Spleen (tissue), 11 donors: ENCODE measurements at regions not wholly inside any gene's neighbourhood (a gene's known extent, or its start where the extent isn't known, plus 50 kb on each side); places are given as distances from the start of the nearest gene placed in this dataset.
A peak's percentile ranks its signal among the peaks of the same experiment; 100 is the strongest.
"Not testable (repeated sequence)": the region's sequence is repeated elsewhere in the genome, so short reads cannot be mapped to it uniquely, and the experiment has no call there.

ENCODE experiments used
- DNase-seq: peaks from one replicate; pipeline ENCODE4 v3.0.0-alpha.2; 2020
- H3K27ac ChIP-seq, 8 donors: fragments of 200-600 bp; sonication (generic) in 7 of 8; 1 replicate in 4 of 8; 2 replicates in 4 of 8; pipeline versions ENCODE4 v1.5.0 to v1.8.0; 2016 to 2021; ENCODE audit warnings: inconsistent platforms in 4 of 8, mild to moderate bottlenecking in 4 of 8, moderate library complexity in 1 of 8
- H3K27me3 ChIP-seq, 7 donors: fragments of 200-600 bp; sonication (generic) in 6 of 7; replicated peaks in 1 of 7; 1 replicate in 4 of 7; 2 replicates in 3 of 7; pipeline versions ENCODE4 v1.5.0 to v1.8.0; 2016 to 2021; ENCODE audit warnings: inconsistent platforms in 3 of 7, mild to moderate bottlenecking in 1 of 7
- H3K36me3 ChIP-seq, 6 donors: fragments of 200-600 bp; sonication (generic) in 5 of 6; 1 replicate in 4 of 6; 2 replicates in 2 of 6; pipeline versions ENCODE4 v1.5.0 to v1.8.0; 2016 to 2021; ENCODE audit warnings: inconsistent platforms in 2 of 6
- H3K4me1 ChIP-seq, 6 donors: fragments of 200-600 bp; sonication (generic) in 5 of 6; 1 replicate in 3 of 6; 2 replicates in 3 of 6; pipeline versions ENCODE4 v1.5.0 to v1.8.0; 2016 to 2021; ENCODE audit warnings: inconsistent platforms in 3 of 6
- H3K4me3 ChIP-seq, 8 donors: fragments of 200-600 bp; sonication (generic) in 7 of 8; 1 replicate in 4 of 8; 2 replicates in 4 of 8; pipeline versions ENCODE4 v1.5.0 to v1.8.0; 2016 to 2021; ENCODE audit warnings: inconsistent platforms in 4 of 8, mild to moderate bottlenecking in 4 of 8, moderate library complexity in 2 of 8
- H3K9me3 ChIP-seq, 8 donors: fragments of 200-600 bp; sonication (generic) in 7 of 8; 1 replicate in 4 of 8; 2 replicates in 4 of 8; pipeline versions ENCODE4 v1.5.0 to v1.8.0; 2016 to 2021; ENCODE audit warnings: inconsistent platforms in 4 of 8
- CTCF ChIP-seq, 11 experiments: fragments of 200-600 bp in 7 of 11; fragments of 450-650 bp in 4 of 11; sonication (generic) in 4 of 11; IDR thresholded peaks in 8 of 11; conservative IDR thresholded peaks in 3 of 11; 1 replicate in 7 of 11; 2 replicates in 4 of 11; pipeline versions ENCODE4 v1.4.0 to v1.8.0; 2016 to 2021; ENCODE audit warnings: antibody characterized with exemption in 11 of 11, inconsistent platforms in 4 of 11, mild to moderate bottlenecking in 1 of 11
- POLR2A ChIP-seq, 3 donors: fragments of 450-650 bp; IDR thresholded peaks; one replicate each; pipeline ENCODE4 v1.5.1; 2017; ENCODE audit warnings: antibody characterized with exemption in 3 of 3, mild to moderate bottlenecking in 1 of 3
- POLR2AphosphoS5 ChIP-seq, 3 donors: sonication (generic); formaldehyde crosslinking; IDR thresholded peaks; one replicate each; pipeline ENCODE4 v1.5.1; 2017; ENCODE audit warnings: antibody characterized with exemption in 3 of 3
- WGBS, 5 donors: extraction: QIAGEN DNeasy Blood & Tissue Kit in 3 of 5; methylation state at CpG; one replicate each; pipeline versions ENCODE4 v1.1.5 to v1.1.7; 2013 to 2018; 5-methylcytosine and 5-hydroxymethylcytosine counted together
- intact Hi-C: fragments of 100-400 bp; cut with DNase I; formaldehyde crosslinking; loops from one replicate; pipeline ENCODE4 v1.15.0; 2023; ENCODE audit warnings: low total_unique reads
- donor health status: healthy with polysubstance abuse.
- donor health status: DM: no; HTN: no; CAD: no; lungs with moderate emphysema.
- donor health status: DM: no; HTN: no; CAD: no.
- donor health status: Bipolar disorder and iron deficiency.
- donor health status: healthy.
- donor health status: DM: no; HTN: no; CAD: no.
- donor health status: DM: yes; HTN: yes; CAD: no.

GRCh38 chr7:130957137-130957513 lies 223.1 kb upstream of the KLF14 start:
- Histone ChIP-seq H3K4me1 (peaks cover 52 to 100% (median 90%) of the 10 kb centered on the region in 6 donors), H3K36me3 (peaks cover 0 to 33% (median 0%) of the 10 kb centered on the region in 6 donors), H3K27ac (peak overlapping the region; percentile 35 to 90 (median 82)), H3K4me3 (peak overlapping the region in 1 of 8 donors; percentile 40), H3K27me3 (no peaks in the 10 kb centered on the region), H3K9me3 (no peaks in the 10 kb centered on the region)
- 10 to 21% (median 11%) methylated on average over 2 of the region's 2 CpGs for WGBS, 5 donors
- TF ChIP-seq CTCF (IDR thresholded peaks at IDR 0.05 in 8 of 11, conservative IDR thresholded peaks at IDR 0.05 in 3 of 11) (no peak), POLR2A (IDR thresholded peaks at IDR 0.05) (no peak), POLR2AphosphoS5 (IDR thresholded peaks at IDR 0.05) (no peak)
- DNase-seq = no peak
- intact Hi-C loops = no loop called here

GRCh38 chr7:130957722-130958435 lies 223.9 kb upstream of the KLF14 start:
- H3K4me1 ChIP-seq = peaks cover 59 to 100% (median 91%) of the 10 kb centered on the region in 6 donors
- WGBS, 5 donors = 62 to 70% (median 67%) methylated on average over 6 of the region's 6 CpGs
- H3K27me3 ChIP-seq, intact Hi-C loops, H3K9me3 ChIP-seq, DNase-seq: not testable (repeated sequence)
- H3K27ac ChIP-seq = peak overlapping the region; percentile 16 to 90 (median 82)
- H3K36me3 ChIP-seq = peaks cover 0 to 34% (median 0%) of the 10 kb centered on the region in 6 donors
- H3K4me3 ChIP-seq = peak overlapping the region in 2 of 8 donors; percentile 34 to 58

GRCh38 chr7:130958846-130959245 lies 224.8 kb upstream of the KLF14 start:
- 43 to 68% (median 60%) methylated on average over 6 of the region's 6 CpGs for WGBS, 5 donors
- intact Hi-C loops = no loop called here
- TF ChIP-seq CTCF (IDR thresholded peaks at IDR 0.05 in 8 of 11, conservative IDR thresholded peaks at IDR 0.05 in 3 of 11) = no peak
- Histone ChIP-seq H3K36me3 (peaks cover 0 to 32% (median 0%) of the 10 kb centered on the region in 6 donors), H3K4me3 (peak overlapping the region in 3 of 8 donors; percentile 11 to 58 (median 34)), H3K9me3 (no peaks in the 10 kb centered on the region), H3K4me1 (peaks cover 60 to 100% (median 95%) of the 10 kb centered on the region in 6 donors), H3K27me3 (no peaks in the 10 kb centered on the region), H3K27ac (peak overlapping the region in 7 of 8 donors; percentile 86 to 92 (median 89))
- no peak for DNase-seq

GRCh38 chr7:130959743-130960207 lies 225.8 kb upstream of the KLF14 start:
- Histone ChIP-seq H3K36me3 (peaks cover 0 to 41% (median 0%) of the 10 kb centered on the region in 6 donors), H3K4me1 (peaks cover 58 to 100% (median 95%) of the 10 kb centered on the region in 6 donors), H3K27me3 (no peaks in the 10 kb centered on the region), H3K4me3 (peak overlapping the region in 5 of 8 donors; percentile 14 to 58 (median 31)), H3K27ac (peak overlapping the region; percentile 55 to 92 (median 88)), H3K9me3 (no peaks in the 10 kb centered on the region)
- DNase-seq = no peak
- WGBS, 5 donors = 58 to 76% (median 63%) methylated on average over 9 of the region's 9 CpGs
- intact Hi-C loops = loop anchor here (10.0 kb wide), 1 partner anchor 55 kb away; no protein-coding TSS in a partner anchor
- TF ChIP-seq POLR2AphosphoS5 (IDR thresholded peaks at IDR 0.05) = peak in 2 of 3 donors; percentile 28 to 41
- TF ChIP-seq POLR2A (IDR thresholded peaks at IDR 0.05) = no peak
- peak in 8 of 11 experiments; percentile 17 to 43 (median 28) for TF ChIP-seq CTCF (IDR thresholded peaks at IDR 0.05 in 8 of 11, conservative IDR thresholded peaks at IDR 0.05 in 3 of 11)
